ENCODE measurements at regions not wholly inside any gene's neighbourhood (a gene's known extent, or its start where the extent isn't known, plus 50 kb on each side); places are given as distances from the start of the nearest gene placed in this dataset.

DNA sequence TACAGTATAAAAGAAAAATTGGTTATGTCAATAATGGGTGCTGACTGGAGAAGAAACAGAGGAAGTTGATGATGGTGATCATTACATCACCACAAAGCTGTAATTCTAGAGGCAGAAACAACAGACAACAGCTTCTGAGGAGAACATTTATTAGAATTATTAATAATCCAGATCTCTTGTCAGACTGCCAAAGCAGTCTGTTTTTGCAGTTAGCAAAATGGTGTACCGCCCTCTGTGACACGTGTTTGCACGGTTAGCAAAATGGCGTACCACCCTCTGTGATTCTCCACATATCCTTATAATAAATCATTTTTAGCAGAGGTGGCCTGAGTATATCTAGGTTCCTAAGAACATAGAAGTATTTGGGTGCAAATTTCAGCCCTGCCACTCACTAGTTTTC, 154.0 kb upstream of the TENT5D start:
- H3K27me3 ChIP-seq = no peaks in the 10 kb centered on the region
- no peak overlapping the region for H3K4me3 ChIP-seq (replicated peaks in 1 of 3)
- no peak overlapping the region for H3K27ac ChIP-seq
- no peaks in the 10 kb centered on the region for H3K4me1 ChIP-seq
- DNase-seq = no peak
- H3K9me3 ChIP-seq = no peaks in the 10 kb centered on the region
- TF ChIP-seq CTCF (IDR thresholded peaks at IDR 0.05) (no peak), POLR2A (IDR thresholded peaks at IDR 0.05) (no peak)
- 70 to 84% methylated on average over 2 to 4 of the region's 4 CpGs for WGBS, 2 donors
- intact Hi-C loops (cut with DNase I) = no loop called here
- no peaks in the 10 kb centered on the region for H3K36me3 ChIP-seq

GRCh38 chrX:80266979-80267378, 153.3 kb upstream of the TENT5D start:
- Histone ChIP-seq H3K27ac (no peak overlapping the region), H3K4me1 (no peaks in the 10 kb centered on the region), H3K4me3 (replicated peaks in 1 of 3) (no peak overlapping the region), H3K9me3 (no peaks in the 10 kb centered on the region), H3K27me3 (no peaks in the 10 kb centered on the region), H3K36me3 (no peaks in the 10 kb centered on the region)
- no peak for DNase-seq
- TF ChIP-seq POLR2A (IDR thresholded peaks at IDR 0.05) (no peak), CTCF (IDR thresholded peaks at IDR 0.05) (no peak)
- intact Hi-C loops (cut with DNase I) = no loop called here

GRCh38 chrX:80267790-80268189, 152.5 kb upstream of the TENT5D start:
- intact Hi-C loops (cut with DNase I) = no loop called here
- TF ChIP-seq POLR2A (IDR thresholded peaks at IDR 0.05) (no peak), CTCF (IDR thresholded peaks at IDR 0.05) (no peak)
- no peaks in the 10 kb centered on the region for H3K36me3 ChIP-seq
- H3K27ac ChIP-seq = no peak overlapping the region
- no peaks in the 10 kb centered on the region for H3K4me1 ChIP-seq
- no peak for DNase-seq
- WGBS, 2 donors = 83 to 86% methylated on average over 1 of the region's 1 CpG
- no peaks in the 10 kb centered on the region for H3K27me3 ChIP-seq
- no peak overlapping the region for H3K4me3 ChIP-seq (replicated peaks in 1 of 3)
- no peaks in the 10 kb centered on the region for H3K9me3 ChIP-seq

DNA sequence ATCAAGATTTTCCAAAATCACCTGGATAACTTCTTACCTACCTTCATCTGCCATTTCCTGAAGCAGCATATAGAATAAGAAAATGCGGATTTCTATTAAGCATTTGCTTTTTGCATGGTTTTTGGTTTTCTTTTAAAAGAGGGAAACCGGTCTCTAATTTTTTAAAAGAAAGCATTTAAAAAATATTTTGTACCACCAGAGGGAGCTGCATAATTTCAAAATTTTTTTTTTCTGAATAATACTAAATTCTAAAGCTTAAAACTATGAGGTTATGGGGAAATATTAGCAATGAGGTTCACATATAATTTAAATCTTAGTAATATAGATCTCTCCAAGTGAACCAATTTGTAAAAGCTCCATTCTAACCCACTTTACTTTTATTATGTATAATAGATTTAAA, 137.7 kb upstream of the TENT5D start:
- H3K36me3 ChIP-seq = no peaks in the 10 kb centered on the region
- no peak for DNase-seq
- TF ChIP-seq CTCF (IDR thresholded peaks at IDR 0.05) (peak in 4 of 6 experiments; percentile 10 to 31 (median 24)), POLR2A (IDR thresholded peaks at IDR 0.05) (no peak)
- no peak overlapping the region for H3K27ac ChIP-seq
- 60 to 73% methylated on average over 2 of the region's 2 CpGs for WGBS, 2 donors
- H3K4me1 ChIP-seq = no peaks in the 10 kb centered on the region
- no peaks in the 10 kb centered on the region for H3K27me3 ChIP-seq
- intact Hi-C loops (cut with DNase I) = no loop called here
- H3K9me3 ChIP-seq = no peaks in the 10 kb centered on the region
- H3K4me3 ChIP-seq (replicated peaks in 1 of 3) = no peak overlapping the region

- intact Hi-C loops (cut with DNase I) = no loop called here
- 7 to 73% methylated on average over 1 to 3 of the region's 3 CpGs for WGBS, 2 donors
- no peak overlapping the region for H3K27ac ChIP-seq
- H3K9me3 ChIP-seq = no peaks in the 10 kb centered on the region
- TF ChIP-seq POLR2A (IDR thresholded peaks at IDR 0.05) = no peak
- peak in 3 of 6 experiments; percentile 20 to 28 (median 26) for TF ChIP-seq CTCF (IDR thresholded peaks at IDR 0.05)
- no peaks in the 10 kb centered on the region for H3K36me3 ChIP-seq
- peak in 1 of 2 donors; percentile 5 for DNase-seq
- no peak overlapping the region for H3K4me3 ChIP-seq (replicated peaks in 1 of 3)
- no peaks in the 10 kb centered on the region for H3K4me1 ChIP-seq
- no peaks in the 10 kb centered on the region for H3K27me3 ChIP-seq
Observed at GRCh38 chrX:80285131-80285773, 135.0 kb upstream of the TENT5D start.

Data from thyroid gland (tissue), 4 donors.